H1 (cell line): ENCODE measurements at regions not wholly inside any gene's neighbourhood (a gene's known extent, or its start where the extent isn't known, plus 50 kb on each side); places are given as distances from the start of the nearest gene placed in this dataset.

Source experiments
- BRCA1 ChIP-seq: IDR thresholded peaks from 2 replicates; pipeline ENCODE4 v1.6.1; 2012; ENCODE audit warnings: low read depth, low read length, improper control_type of control experiment
- CBX5 ChIP-seq: fragments of 300-800, 300-1000 bp; sonication (generic); IDR thresholded peaks from 2 replicates; pipeline ENCODE4 v1.7.1; 2016; ENCODE audit warnings: antibody characterized with exemption, low read length, low read depth
- CEBPB ChIP-seq: IDR thresholded peaks from 2 replicates; pipeline ENCODE4 v1.6.1; 2012; ENCODE audit warnings: low read depth, low read length
- CHD1 ChIP-seq: IDR thresholded peaks from 2 replicates; pipeline ENCODE4 v1.6.1; 2012; ENCODE audit warnings: low read depth, low read length, improper control_type of control experiment
- CHD2 ChIP-seq: IDR thresholded peaks from 2 replicates; pipeline ENCODE4 v1.6.1; 2012; ENCODE audit warnings: low read length, improper control_type of control experiment
- CTBP2 ChIP-seq: IDR thresholded peaks from 2 replicates; pipeline ENCODE4 v1.7.0; 2011; ENCODE audit warnings: borderline replicate concordance, mild to moderate bottlenecking, moderate library complexity, mixed read lengths, low read length; ENCODE audit not compliant: insufficient read depth, insufficient read length
- EGR1 ChIP-seq: IDR thresholded peaks from 2 replicates; pipeline ENCODE4 v1.6.1; 2011; ENCODE audit warnings: low read depth, low read length, borderline replicate concordance
- EZH2 ChIP-seq: fragments of 200-600 bp; sonication (generic); IDR thresholded peaks from 2 replicates; pipeline ENCODE4 v1.7.1; 2012; ENCODE audit warnings: low read depth, mild to moderate bottlenecking, moderate library complexity, low read length, inconsistent platforms; ENCODE audit not compliant: severe bottlenecking
- HDAC6 ChIP-seq: IDR thresholded peaks from one replicate; pipeline ENCODE4 v1.7.1; 2012; ENCODE audit warnings: low read depth, mild to moderate bottlenecking, inconsistent platforms, low read length, moderate library complexity
- JUN ChIP-seq: IDR thresholded peaks from 2 replicates; pipeline ENCODE4 v1.6.1; 2011; ENCODE audit warnings: low read depth, mild to moderate bottlenecking, improper control_type of control experiment, low read length
- JUND ChIP-seq: IDR thresholded peaks from 2 replicates; pipeline ENCODE4 v1.6.1; 2011; ENCODE audit warnings: mild to moderate bottlenecking, improper control_type of control experiment, low read length
- KDM4A ChIP-seq: IDR thresholded peaks from one replicate; pipeline ENCODE4 v1.7.1; 2012; ENCODE audit warnings: low read depth, mild to moderate bottlenecking, moderate library complexity, low read length, inconsistent platforms; ENCODE audit not compliant: severe bottlenecking
- KDM5A ChIP-seq: fragments of 200-600 bp; IDR thresholded peaks from 2 replicates; pipeline ENCODE4 v1.7.1; 2012; ENCODE audit warnings: mild to moderate bottlenecking, low read length, inconsistent platforms, mixed read lengths
- RAD21 ChIP-seq, 2 experiments: IDR thresholded peaks in 1 of 2; conservative IDR thresholded peaks in 1 of 2; 2 replicates each; pipeline ENCODE4 v1.6.1; 2011; ENCODE audit warnings: low read depth in 2 of 2, low read length in 2 of 2, improper control_type of control experiment in 1 of 2, inconsistent platforms in 1 of 2, mild to moderate bottlenecking in 1 of 2, moderate library complexity in 1 of 2
- RNF2 ChIP-seq: fragments of 200-900, 300-1000 bp; sonication (generic); IDR thresholded peaks from 2 replicates; pipeline ENCODE4 v1.7.1; 2016; ENCODE audit warnings: borderline replicate concordance, low read depth, mild to moderate bottlenecking, antibody characterized with exemption, low read length; ENCODE audit not compliant: poor library complexity, severe bottlenecking; ENCODE audit errors: missing control alignments
- SAP30 ChIP-seq: fragments of 300-600 bp; sonication (generic); IDR thresholded peaks from 2 replicates; pipeline ENCODE4 v1.7.1; 2012; ENCODE audit warnings: low read length, moderate library complexity, mild to moderate bottlenecking, inconsistent platforms; ENCODE audit not compliant: insufficient read depth, insufficient replicate concordance
- SP1 ChIP-seq: IDR thresholded peaks from 2 replicates; pipeline ENCODE4 v1.6.1; 2011; ENCODE audit warnings: low read depth, low read length
- TAF1 ChIP-seq: IDR thresholded peaks from 2 replicates; pipeline ENCODE4 v1.6.1; 2011; ENCODE audit warnings: mild to moderate bottlenecking, low read depth, low read length
- TAF7 ChIP-seq: optimal IDR thresholded peaks from 2 replicates; pipeline ENCODE3; 2011; ENCODE audit warnings: low read depth, mild to moderate bottlenecking, inconsistent platforms, low read length, moderate library complexity, borderline replicate concordance
- TCF12 ChIP-seq: IDR thresholded peaks from 2 replicates; pipeline ENCODE4 v1.6.1; 2011; ENCODE audit warnings: low read depth, mild to moderate bottlenecking, low read length
- TEAD4 ChIP-seq: IDR thresholded peaks from 2 replicates; pipeline ENCODE4 v1.6.1; 2012; ENCODE audit warnings: low read depth, low read length, inconsistent platforms, mixed read lengths
- TF ChIP-seq, protein P1 (sequence below), 3 experiments: IDR thresholded peaks; 1 replicate in 2 of 3; 2 replicates in 1 of 3; pipeline versions ENCODE4 v1.5.1 to v1.6.1; 2011; ENCODE audit warnings: low read length in 3 of 3, mild to moderate bottlenecking in 3 of 3, inconsistent platforms in 2 of 3, low read depth in 1 of 3, moderate library complexity in 1 of 3; ENCODE audit not compliant: insufficient read depth in 1 of 3; ENCODE audit errors: control extremely low read depth in 1 of 3

DNA sequence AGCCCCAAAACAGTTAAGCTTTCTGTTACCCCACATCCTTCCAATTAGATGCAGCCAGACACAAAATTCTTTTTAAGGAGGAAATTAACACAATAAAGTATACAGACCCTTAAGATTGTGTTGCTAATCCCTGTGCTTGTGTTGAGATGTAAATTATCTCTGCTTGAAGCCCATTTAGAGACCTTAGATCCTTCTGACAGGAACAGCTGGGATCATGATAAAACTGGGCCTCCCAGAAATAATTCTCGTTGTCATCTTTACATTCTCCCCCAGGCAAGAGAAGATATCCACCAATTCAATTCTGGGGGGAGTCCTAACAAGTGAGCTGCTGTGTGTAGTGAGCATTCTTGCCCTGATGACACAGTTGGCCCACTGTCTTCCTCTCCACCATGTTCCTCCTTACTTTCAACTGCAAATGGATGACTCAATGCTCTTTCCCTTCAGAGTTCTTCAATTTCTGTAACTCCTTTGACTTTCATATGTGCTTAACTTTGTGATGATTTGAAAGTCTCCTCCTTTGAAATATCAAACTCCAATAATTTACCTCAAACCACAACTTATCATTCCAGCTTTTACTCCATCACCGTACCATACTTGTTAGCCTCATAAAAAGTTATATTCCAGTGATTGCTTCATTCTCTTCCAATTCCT lies 186.6 kb downstream of the RAP2B start (continued):
- no peak for TF ChIP-seq KDM4A
- TF ChIP-seq JUND: no peak
- TF ChIP-seq, protein P1, sequence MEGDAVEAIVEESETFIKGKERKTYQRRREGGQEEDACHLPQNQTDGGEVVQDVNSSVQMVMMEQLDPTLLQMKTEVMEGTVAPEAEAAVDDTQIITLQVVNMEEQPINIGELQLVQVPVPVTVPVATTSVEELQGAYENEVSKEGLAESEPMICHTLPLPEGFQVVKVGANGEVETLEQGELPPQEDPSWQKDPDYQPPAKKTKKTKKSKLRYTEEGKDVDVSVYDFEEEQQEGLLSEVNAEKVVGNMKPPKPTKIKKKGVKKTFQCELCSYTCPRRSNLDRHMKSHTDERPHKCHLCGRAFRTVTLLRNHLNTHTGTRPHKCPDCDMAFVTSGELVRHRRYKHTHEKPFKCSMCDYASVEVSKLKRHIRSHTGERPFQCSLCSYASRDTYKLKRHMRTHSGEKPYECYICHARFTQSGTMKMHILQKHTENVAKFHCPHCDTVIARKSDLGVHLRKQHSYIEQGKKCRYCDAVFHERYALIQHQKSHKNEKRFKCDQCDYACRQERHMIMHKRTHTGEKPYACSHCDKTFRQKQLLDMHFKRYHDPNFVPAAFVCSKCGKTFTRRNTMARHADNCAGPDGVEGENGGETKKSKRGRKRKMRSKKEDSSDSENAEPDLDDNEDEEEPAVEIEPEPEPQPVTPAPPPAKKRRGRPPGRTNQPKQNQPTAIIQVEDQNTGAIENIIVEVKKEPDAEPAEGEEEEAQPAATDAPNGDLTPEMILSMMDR (IDR thresholded peaks at IDR 0.05; ENCODE audit: control extremely low read depth in 1 of 3, insufficient read depth in 1 of 3, low read depth in 1 of 3, low read length in 3 of 3): no peak
- no peak for TF ChIP-seq CEBPB
- TF ChIP-seq RAD21 (IDR thresholded peaks at IDR 0.05 in 1 of 2, conservative IDR thresholded peaks at IDR 0.05 in 1 of 2; ENCODE audit: low read depth in 2 of 2, low read length in 2 of 2): no peak
- no peak for TF ChIP-seq JUN
- peak; percentile 73 for TF ChIP-seq SAP30
- peak; percentile 59; the same call in 1 of the 2 replicates for TF ChIP-seq SP1
- TF ChIP-seq TCF12: peak; percentile 99
- TF ChIP-seq TAF1: no peak
- peak; percentile 43; the same call in 1 of the 2 replicates for TF ChIP-seq TEAD4
- no peak for TF ChIP-seq RNF2
- no peak for TF ChIP-seq KDM5A
- no peak for TF ChIP-seq BRCA1
- no peak for TF ChIP-seq CHD2
- no peak for TF ChIP-seq CHD1
- no peak for TF ChIP-seq HDAC6
- TF ChIP-seq CBX5: no peak
- TF ChIP-seq EGR1: no peak; the same call in 1 of the 2 replicates
- TF ChIP-seq TAF7: no peak
- TF ChIP-seq CTBP2: no peak
- TF ChIP-seq EZH2: no peak
